ENCODE measurements at regions not wholly inside any gene's neighbourhood (a gene's known extent, or its start where the extent isn't known, plus 50 kb on each side); places are given as distances from the start of the nearest gene placed in this dataset.

GRCh38 chr7:149664176-149664575 is 109.2 kb downstream of the ZNF467 start:
- Histone ChIP-seq H3K4me3 (ENCODE audit: low read length, poor library complexity, severe bottlenecking) (no peak overlapping the region), H4K20me1 (ENCODE audit: insufficient read depth, low read length, poor library complexity, severe bottlenecking) (no peaks in the 10 kb centered on the region), H3K4me2 (ENCODE audit: low read depth, low read length, poor library complexity, severe bottlenecking) (no peak overlapping the region), H3K9ac (ENCODE audit: low read depth, low read length, poor library complexity, severe bottlenecking) (no peak overlapping the region), H3K27me3 (ENCODE audit: insufficient read depth, low read length, poor library complexity, severe bottlenecking) (no peaks in the 10 kb centered on the region), H3K9me2 (replicated peaks; ENCODE audit: low read depth, low read length) (no peaks in the 10 kb centered on the region), H3F3A (ENCODE audit: low read depth) (no peaks in the 10 kb centered on the region), H3K79me2 (ENCODE audit: insufficient read depth, low read length) (no peaks in the 10 kb centered on the region), H3K9me3 (ENCODE audit: insufficient read depth, low read depth, low read length) (no peaks in the 10 kb centered on the region), H3K36me3 (ENCODE audit: insufficient read depth, low read length) (no peaks in the 10 kb centered on the region), H3K4me1 (ENCODE audit: insufficient read depth, low read length, poor library complexity, severe bottlenecking) (no peaks in the 10 kb centered on the region), H2AFZ (ENCODE audit: low read length) (no peak overlapping the region)
- TF ChIP-seq CTCF (conservative IDR thresholded peaks at IDR 0.05; ENCODE audit: low read length) (no peak), EZH2phosphoT487 (IDR thresholded peaks at IDR 0.05; ENCODE audit: borderline replicate concordance) (no peak)

GRCh38 chr7:149662591-149663095 is 110.7 kb downstream of the ZNF467 start:
- Histone ChIP-seq H3F3A (ENCODE audit: low read depth) (no peaks in the 10 kb centered on the region), H3K9ac (ENCODE audit: low read depth, low read length, poor library complexity, severe bottlenecking) (no peak overlapping the region), H3K4me2 (ENCODE audit: low read depth, low read length, poor library complexity, severe bottlenecking) (no peak overlapping the region), H3K36me3 (ENCODE audit: insufficient read depth, low read length) (no peaks in the 10 kb centered on the region), H3K9me2 (replicated peaks; ENCODE audit: low read depth, low read length) (no peaks in the 10 kb centered on the region), H4K20me1 (ENCODE audit: insufficient read depth, low read length, poor library complexity, severe bottlenecking) (no peaks in the 10 kb centered on the region), H2AFZ (ENCODE audit: low read length) (no peak overlapping the region), H3K79me2 (ENCODE audit: insufficient read depth, low read length) (no peaks in the 10 kb centered on the region), H3K4me3 (ENCODE audit: low read length, poor library complexity, severe bottlenecking) (no peak overlapping the region), H3K9me3 (ENCODE audit: insufficient read depth, low read depth, low read length) (no peaks in the 10 kb centered on the region), H3K4me1 (ENCODE audit: insufficient read depth, low read length, poor library complexity, severe bottlenecking) (no peaks in the 10 kb centered on the region), H3K27me3 (ENCODE audit: insufficient read depth, low read length, poor library complexity, severe bottlenecking) (no peaks in the 10 kb centered on the region)
- TF ChIP-seq EZH2phosphoT487 (IDR thresholded peaks at IDR 0.05; ENCODE audit: borderline replicate concordance) (no peak), CTCF (conservative IDR thresholded peaks at IDR 0.05; ENCODE audit: low read length) (peak; percentile 74)

GRCh38 chr7:149655784-149656183 is 117.6 kb downstream of the ZNF467 start:
- Histone ChIP-seq H3K9ac (ENCODE audit: low read depth, low read length, poor library complexity, severe bottlenecking) (no peak overlapping the region), H3F3A (ENCODE audit: low read depth) (no peaks in the 10 kb centered on the region), H3K4me3 (ENCODE audit: low read length, poor library complexity, severe bottlenecking) (no peak overlapping the region), H4K20me1 (ENCODE audit: insufficient read depth, low read length, poor library complexity, severe bottlenecking) (no peaks in the 10 kb centered on the region), H3K9me3 (ENCODE audit: insufficient read depth, low read depth, low read length) (0 out of 2 replicates have a peak, but pooled peaks cover 10% of the 10 kb centered on the region), H3K9me2 (replicated peaks; ENCODE audit: low read depth, low read length) (no peaks in the 10 kb centered on the region), H3K4me2 (ENCODE audit: low read depth, low read length, poor library complexity, severe bottlenecking) (no peak overlapping the region), H3K36me3 (ENCODE audit: insufficient read depth, low read length) (no peaks in the 10 kb centered on the region), H3K27me3 (ENCODE audit: insufficient read depth, low read length, poor library complexity, severe bottlenecking) (no peaks in the 10 kb centered on the region), H2AFZ (ENCODE audit: low read length) (no peak overlapping the region), H3K79me2 (ENCODE audit: insufficient read depth, low read length) (no peaks in the 10 kb centered on the region), H3K4me1 (ENCODE audit: insufficient read depth, low read length, poor library complexity, severe bottlenecking) (peaks cover 4% of the 10 kb centered on the region)
- TF ChIP-seq CTCF (conservative IDR thresholded peaks at IDR 0.05; ENCODE audit: low read length) (no peak), EZH2phosphoT487 (IDR thresholded peaks at IDR 0.05; ENCODE audit: borderline replicate concordance) (no peak)
